HG02763 (cell line): ENCODE measurements at regions not wholly inside any gene's neighbourhood (a gene's known extent, or its start where the extent isn't known, plus 50 kb on each side); places are given as distances from the start of the nearest gene placed in this dataset.

Source experiments
- ATAC-seq: cut with Tn5 transposase; IDR thresholded peaks from one replicate; pipeline ENCODE4 v1.9.1; 2021; ENCODE audit warnings: mild to moderate bottlenecking, moderate library complexity; ENCODE audit not compliant: unreplicated experiment

- no peak for ATAC-seq
Measured at GRCh38 chr6:87995461-87995860, 52.2 kb upstream of the SPACA1 start.

- ATAC-seq: no peak
Measured at GRCh38 chr6:87993356-87993755, 54.3 kb upstream of the SPACA1 start.

- no peak for ATAC-seq
Measured at GRCh38 chr6:87990871-87991270, 56.8 kb upstream of the SPACA1 start.

DNA sequence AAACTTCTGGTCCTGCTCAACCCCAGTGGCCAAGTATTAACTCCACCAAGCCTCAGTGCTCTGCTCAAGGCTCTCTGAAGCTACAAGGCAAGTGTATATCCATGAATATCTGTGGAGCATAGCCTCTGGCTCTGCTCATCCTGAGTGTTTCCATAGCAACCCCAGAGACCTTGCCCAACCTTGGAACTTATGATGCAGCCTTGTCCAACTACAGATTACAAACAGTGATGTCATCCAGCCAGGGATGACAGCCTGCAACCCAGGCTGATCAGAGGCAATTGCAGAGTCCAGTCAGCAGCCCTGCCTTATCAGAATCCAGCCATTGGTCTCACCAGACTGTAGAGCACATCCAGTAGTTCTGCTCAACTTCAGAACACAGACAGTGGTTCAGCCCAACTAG, 65.5 kb upstream of the SPACA1 start:
- ATAC-seq: no peak

GRCh38 chr6:87979737-87980136, 67.9 kb upstream of the SPACA1 start:
- no peak for ATAC-seq

GRCh38 chr6:87976616-87977015, 71.0 kb upstream of the SPACA1 start:
- no peak for ATAC-seq

- ATAC-seq: no peak
Measured at GRCh38 chr6:87975561-87975960, 72.1 kb upstream of the SPACA1 start.

- ATAC-seq: no peak
Measured at GRCh38 chr6:87972279-87972678, 75.4 kb upstream of the SPACA1 start.

GRCh38 chr6:87971605-87972262, 75.9 kb upstream of the SPACA1 start:
- ATAC-seq: no peak

- no peak for ATAC-seq
Measured at GRCh38 chr6:87968435-87969278, 79.0 kb upstream of the SPACA1 start.

DNA sequence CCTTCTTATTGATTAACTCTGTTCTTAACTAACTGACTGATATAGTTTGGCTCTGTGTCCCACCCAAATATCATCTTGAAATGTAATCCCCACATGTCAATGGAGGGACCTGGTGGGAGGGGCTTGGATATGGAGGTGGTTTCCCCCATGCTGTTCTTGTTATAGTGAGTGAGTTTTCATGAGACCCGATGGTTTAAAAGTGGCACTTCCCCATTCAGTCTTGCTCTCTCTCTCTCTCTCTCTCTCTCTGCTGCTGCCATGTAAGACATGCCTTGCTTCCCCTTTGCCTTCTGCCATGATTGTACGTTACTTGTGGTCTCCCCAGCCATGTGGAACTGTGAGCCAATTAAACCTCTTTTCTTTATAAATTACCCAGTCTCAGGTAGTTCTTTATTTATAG, 81.8 kb upstream of the SPACA1 start:
- no peak for ATAC-seq

GRCh38 chr6:87959083-87959482, 88.6 kb upstream of the SPACA1 start:
- no peak for ATAC-seq

GRCh38 chr6:87951751-87952150, 95.9 kb upstream of the SPACA1 start:
- ATAC-seq: no peak

- ATAC-seq: no peak
Measured at GRCh38 chr6:87950614-87951013, 97.0 kb upstream of the SPACA1 start.

- ATAC-seq: no peak
Measured at GRCh38 chr6:87949194-87949593, 98.4 kb upstream of the SPACA1 start.

DNA sequence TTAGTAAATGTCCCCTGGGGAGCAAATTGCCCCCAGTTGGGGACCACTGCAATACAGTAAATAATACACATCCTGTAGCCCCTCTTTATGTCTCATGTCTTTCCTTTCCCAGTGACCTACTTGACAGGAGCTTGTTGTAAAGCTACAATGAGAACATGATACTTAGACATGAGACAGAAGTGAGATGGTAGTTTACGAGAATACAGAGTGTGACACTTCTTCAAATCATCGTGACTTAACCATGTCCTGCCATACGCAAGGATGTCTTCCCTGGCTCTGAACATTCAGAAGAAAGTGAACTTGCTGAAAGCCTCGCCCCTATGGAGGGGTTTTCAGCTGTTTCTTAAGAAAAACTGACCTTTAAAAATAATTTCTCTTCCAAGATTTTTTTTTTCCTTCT, 101.0 kb upstream of the SPACA1 start:
- ATAC-seq: no peak

- no peak for ATAC-seq
Measured at GRCh38 chr6:87945966-87946365, 101.7 kb upstream of the SPACA1 start.

DNA sequence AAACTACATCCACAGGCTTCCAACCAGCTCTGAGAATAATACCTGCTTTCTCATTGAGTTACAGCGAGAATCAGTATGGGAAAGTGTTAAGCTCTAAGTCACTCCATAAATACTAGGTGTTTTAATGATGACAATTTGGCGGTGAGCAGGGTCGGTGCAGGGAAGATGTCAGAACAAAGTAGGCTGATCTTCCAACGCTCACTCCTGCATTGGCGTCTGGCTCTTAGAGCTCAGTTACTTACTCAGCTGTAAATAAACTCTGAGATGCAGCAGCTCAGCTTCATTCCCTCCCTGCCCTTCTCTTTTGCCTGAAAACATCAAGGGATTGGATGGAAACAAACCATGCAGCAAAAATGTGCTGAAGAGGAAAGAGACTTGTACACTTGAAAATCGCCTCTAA, 102.5 kb upstream of the SPACA1 start:
- no peak for ATAC-seq

DNA sequence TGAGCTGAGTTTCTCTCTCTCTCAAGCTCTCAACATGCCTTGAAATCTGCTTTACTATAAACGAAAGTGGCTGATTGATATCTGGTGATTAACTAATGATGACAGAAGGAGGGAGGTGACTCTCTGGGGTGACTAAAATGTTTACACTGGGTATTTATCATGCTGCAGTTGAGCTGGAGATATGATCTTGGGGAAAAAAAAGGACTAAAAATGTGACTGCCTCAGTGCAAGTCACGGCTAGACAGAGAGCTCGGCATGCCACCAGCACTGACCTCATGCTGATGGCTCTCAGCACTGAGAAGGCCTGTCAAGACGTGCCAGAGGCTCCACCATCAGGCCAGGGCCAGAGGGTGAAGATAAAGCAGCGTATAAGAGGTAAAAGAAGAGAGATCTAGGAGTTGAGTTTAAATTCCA, 103.1 kb upstream of the SPACA1 start:
- peak; percentile 67 for ATAC-seq

- ATAC-seq: no peak
Measured at GRCh38 chr6:87943191-87943590, 104.5 kb upstream of the SPACA1 start.

DNA sequence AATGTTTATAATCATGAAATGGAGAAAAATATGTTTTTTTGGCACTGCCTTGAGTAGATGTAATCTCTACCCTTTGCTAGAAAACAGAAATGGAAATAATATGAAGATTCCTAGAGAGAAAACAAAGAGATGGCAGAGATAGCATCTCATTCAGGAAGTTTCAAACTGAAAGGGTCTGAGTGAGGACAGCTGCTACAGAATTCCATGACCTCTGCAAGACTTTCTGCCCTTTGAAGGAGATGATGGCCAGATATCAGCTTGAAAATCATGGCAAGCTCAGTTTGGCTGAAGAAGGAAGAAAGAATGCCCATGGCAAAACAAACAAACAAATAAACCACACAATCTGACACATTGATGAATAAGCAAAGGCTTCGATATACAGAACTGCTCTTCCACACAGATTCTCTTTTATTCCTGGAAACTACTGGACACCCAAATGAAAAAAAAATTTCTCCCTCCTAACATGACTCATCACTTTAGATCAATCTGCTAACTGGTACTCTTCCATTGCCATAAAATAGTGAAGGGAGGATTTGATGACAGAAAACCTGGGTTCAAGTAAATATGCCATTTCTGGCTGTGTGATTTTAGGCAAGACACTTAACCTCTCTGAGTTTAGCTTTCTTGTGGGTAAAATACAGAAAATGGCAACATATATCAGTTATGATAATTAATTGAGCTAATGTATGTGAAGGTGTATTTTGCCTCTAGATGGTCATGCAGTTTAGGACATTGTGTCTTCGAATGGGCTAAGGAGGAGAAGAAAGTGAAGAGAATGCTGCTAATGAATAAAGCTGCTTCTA, 105.9 kb upstream of the SPACA1 start:
- ATAC-seq: no peak

DNA sequence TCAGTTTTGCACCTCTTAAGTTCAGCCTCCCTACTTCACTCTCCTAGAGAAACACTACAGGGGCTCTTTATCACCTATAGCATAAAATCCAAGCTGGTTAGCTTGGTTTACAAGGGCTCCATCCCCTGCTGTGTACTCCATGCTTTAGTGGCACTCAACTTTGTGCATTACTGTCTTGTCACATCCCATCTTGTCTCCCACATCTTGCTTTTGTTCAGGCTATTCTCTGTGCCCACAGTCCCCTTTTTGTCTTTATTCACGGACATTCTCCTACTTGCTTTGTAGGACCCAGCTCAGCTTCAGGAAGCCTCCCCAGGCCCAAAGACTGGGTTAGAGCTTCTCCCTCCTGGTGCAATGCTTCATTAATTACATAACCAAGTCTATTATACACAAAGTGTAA, 107.9 kb upstream of the SPACA1 start:
- no peak for ATAC-seq
